KG1 (cell line): ENCODE measurements at regions not wholly inside any gene's neighbourhood (a gene's known extent, or its start where the extent isn't known, plus 50 kb on each side); places are given as distances from the start of the nearest gene placed in this dataset.

Source experiments
- DNase-seq: peaks from one replicate; lab custom pipeline; 2025; lab: John Stamatoyannopoulos, UW

DNA sequence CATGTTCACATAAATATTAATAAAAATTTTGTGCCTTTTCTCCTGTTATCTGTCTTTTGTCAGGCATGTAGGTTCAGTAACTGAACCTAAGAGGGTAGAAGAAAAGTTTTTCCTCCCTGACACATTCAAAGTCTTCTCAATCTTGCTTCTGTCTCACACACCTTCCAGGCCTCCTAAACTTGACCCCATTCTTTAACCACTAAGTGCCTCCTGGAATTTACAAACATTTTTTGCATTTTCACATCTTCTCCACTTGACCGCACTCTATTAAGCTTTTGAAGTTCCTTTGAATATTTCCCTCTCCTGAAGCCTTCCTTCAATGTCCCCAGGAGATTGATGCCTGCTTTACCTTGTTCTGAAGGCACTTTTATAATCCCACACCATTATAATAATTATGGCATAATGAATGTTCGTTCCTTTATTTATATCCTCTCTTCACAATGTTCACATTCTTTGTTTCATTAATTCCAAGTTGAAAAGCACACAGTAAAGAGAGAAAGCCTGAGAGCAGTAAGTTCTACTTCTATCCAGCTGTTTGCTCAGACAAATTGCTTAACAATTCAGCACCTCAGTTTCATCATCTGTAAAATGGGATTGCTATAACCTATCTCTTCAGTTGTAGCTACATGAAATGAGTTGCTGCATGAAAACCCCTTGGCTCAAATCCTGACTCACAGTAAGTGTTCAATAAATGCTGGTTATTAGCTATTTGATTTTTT is 184.8 kb upstream of the KLHL29 start:
- DNase-seq, result no peak

DNA sequence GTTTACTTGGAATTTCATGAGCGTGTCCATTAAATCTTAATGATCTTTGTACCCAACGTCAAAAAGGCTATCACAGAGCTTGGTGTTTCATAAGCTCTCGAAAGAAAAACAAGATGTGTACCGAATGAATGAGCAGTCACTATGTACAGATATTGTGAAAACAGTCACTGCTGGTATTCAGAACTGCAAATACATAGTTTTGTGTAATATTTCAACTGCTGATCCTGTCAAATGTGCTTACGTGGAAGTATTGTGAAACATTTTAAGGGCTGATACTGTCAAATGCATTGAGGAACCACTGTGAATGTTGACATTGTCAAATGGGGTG is 184.2 kb upstream of the KLHL29 start:
- no peak for DNase-seq

DNA sequence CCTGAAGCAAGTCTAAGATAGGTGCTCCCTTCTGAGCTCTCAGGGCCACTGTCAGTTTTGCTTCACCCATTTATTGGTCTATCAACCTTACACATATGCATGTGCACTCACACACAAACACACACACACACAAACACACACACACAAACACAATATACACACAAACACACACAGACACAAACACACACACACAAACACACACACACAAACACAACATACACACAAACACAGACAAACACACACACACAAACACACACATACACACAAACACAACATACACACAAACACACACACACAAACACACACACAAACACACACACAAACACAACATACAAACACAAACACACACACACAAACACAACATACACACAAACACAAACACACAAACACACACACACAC is 181.6 kb upstream of the KLHL29 start:
- DNase-seq, result no peak

- DNase-seq, result no peak
Measured at GRCh38 chr2:23204685-23205242, 180.2 kb upstream of the KLHL29 start.

DNA sequence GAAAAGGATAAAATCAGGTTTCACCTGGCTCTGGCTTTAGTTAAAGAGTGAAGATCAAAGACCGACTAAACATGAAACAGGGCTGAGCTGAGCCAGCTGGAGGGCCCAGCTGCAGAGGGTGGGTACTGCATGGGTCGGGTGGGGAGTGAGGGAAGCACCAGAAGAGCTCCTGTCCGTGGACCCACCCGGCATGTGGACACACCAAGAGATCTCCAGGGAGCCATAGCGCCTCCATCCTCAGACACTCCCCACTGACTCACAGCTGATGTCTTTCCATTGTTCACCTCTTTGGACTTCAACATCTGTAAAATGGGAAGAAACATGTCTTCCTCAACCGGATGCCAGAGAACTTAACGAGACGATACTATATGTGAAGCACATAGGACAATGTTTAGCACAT is 178.3 kb upstream of the KLHL29 start:
- DNase-seq, result no peak

DNA sequence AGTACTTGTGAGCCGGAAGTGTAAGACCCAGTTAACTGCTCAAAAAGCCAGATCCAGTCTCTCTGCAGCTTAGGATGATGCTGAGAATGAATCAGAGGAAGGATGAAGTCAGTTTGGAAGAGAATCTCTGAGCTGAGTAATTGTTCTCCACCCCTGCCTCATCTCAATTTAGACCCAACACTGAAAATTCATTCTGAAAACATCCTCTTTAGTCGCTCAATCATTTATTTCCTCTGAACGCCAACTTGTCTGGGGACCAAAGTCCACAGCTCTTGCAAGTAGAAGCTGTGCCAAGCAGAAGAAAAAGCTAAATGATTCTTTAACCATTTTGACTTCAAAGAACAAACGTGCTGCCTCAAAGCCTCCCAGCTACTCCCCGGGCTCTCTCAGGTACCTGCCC is 177.1 kb upstream of the KLHL29 start:
- DNase-seq, result no peak

GRCh38 chr2:23208339-23208738 is 176.6 kb upstream of the KLHL29 start:
- no peak for DNase-seq

DNA sequence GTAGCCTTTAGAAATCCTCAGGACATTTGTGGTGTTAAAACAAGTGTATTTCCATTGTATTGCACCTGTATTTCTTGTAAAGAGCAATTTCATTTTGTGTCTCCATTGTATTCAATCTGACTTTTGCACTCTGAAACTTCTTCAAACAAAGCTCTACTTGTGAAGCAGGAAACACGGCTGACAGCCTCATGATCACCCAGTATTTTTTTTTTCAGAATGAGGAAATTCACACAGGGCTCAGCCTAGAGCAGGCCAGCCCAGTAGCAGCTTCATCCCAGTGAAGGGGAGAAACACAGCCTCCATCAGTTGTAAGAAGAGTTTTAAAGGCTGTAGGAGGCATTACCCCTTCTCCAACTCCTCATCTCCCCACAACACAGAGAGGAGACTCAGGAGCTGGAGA is 175.9 kb upstream of the KLHL29 start:
- no peak for DNase-seq

- no peak for DNase-seq
Measured at GRCh38 chr2:23211987-23212583, 172.9 kb upstream of the KLHL29 start.

DNA sequence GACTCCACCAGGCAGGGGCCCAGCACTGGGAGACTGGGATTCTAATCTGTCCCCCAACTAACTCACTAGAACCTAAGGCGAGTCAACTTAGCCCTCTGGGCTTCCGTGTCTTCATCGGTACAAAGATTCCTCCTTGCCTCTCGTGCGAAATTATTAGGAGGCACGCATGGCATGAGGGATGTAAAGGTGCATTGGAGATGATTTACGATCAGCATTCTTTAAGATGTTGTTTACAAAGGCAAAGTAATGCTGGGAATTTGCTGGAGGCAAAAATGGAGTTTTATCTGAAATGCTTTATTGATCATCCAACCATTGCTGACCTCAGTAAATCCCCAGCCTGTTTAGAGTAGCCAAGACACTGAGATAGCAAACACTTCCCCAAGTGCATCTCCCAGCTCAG is 171.8 kb upstream of the KLHL29 start:
- DNase-seq, result no peak

DNA sequence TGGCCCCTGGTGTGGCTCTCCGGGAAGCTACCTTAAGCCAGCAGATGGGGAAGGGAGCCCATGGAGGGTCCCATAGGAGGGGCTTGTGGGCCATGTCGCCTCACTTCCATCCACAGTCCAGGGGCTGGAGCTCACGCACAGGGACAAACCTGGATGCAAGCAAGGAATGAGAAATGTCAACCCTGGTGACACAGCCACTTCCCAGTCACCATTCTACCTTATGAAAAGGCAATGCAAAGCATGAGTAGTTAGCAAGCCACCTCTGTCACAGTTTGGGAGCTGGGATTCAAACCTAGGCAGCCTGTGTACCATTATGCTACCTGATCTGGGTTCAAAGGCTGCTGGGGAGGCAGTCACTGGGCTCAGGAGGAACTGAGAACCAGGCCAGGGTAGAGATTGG is 170.0 kb upstream of the KLHL29 start:
- DNase-seq, result no peak

DNA sequence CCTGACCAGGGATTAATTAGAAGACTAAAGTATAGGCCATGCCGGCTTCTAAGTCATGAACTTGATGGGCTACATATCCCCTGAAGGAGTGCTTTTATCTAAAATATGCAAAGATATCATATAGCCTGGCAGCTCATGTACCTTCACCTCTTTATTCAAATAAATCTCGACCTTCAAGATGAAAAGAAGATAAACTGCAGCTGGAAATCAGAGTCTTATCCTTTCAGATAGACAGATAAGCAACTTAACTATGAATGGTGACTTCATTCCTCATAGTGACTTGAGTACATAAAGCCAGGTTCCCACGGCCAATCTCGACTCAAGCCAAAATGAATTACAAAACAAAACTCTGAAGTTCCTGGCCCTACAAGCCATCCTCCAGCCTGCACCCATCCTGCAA is 165.3 kb upstream of the KLHL29 start:
- DNase-seq, result no peak

DNA sequence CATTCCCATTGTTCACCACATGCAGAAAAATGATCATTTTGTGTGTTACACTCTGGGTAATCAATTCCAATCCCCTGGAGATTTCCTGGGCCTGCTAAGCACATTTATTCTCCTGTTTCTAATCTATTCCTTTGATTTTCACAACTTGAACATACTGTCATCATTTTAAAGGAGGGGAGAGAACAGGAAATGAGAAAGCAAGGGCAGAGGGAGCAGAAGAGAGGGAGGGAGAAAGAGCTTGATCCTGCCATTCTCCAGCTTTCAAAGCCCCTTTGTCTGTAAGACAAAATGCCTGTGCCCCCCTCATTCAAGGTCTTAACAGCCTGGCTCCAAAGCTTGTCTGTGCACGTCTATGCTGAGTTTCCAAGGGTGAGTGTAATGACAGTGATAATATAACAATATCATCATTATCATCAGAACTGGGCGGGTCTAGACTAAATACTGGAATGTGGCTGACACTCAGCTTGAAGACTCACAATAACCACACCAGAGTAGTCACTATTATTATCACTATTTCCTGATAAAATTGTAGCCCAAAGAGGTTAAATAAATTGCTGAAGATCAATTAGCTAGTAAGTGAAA is 164.4 kb upstream of the KLHL29 start:
- no peak for DNase-seq

- no peak for DNase-seq
Measured at GRCh38 chr2:23221236-23221635, 163.7 kb upstream of the KLHL29 start.

DNA sequence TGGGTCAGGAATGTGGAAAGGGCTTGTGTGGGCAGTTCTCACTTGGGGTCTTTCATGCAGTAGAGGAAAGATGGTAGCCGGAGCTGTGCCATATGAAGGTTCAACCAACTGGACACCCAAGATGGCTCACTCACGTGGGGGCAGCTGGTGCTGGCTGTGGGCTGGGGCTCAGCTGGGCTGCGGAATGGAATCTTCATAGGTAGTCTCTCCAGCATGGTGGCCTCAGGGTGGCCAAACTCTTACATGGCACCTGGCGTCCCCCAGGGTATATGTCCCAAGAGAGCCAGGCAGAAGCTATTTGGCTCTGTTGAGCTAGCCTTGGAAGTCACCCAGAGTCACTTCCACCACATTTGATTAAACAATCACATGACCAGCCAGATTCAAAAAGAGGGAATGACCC is 163.1 kb upstream of the KLHL29 start:
- no peak for DNase-seq

- no peak for DNase-seq
Measured at GRCh38 chr2:23230885-23231284, 154.1 kb upstream of the KLHL29 start.

GRCh38 chr2:23231865-23232264 is 153.1 kb upstream of the KLHL29 start:
- no peak for DNase-seq

DNA sequence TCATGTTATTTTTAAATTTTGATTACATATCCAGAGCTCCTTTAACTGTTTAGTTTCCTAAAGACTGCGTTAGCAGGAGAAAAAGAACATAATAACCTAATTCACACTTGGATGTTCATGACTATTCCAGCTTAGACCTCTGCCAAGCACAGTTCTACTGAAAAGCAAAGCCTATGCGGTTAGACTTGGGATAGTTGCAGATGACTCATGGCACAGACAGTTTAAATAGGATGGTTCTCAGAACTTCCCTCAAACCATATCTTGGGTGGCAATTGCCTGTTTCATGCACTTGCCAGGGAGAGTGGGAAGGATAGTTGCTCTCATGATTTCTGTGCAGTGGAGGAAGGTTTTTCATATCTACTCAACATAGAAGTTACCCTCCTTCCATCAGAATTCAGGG is 149.7 kb upstream of the KLHL29 start:
- DNase-seq, result no peak

GRCh38 chr2:23235736-23236135 is 149.2 kb upstream of the KLHL29 start:
- DNase-seq, result no peak

DNA sequence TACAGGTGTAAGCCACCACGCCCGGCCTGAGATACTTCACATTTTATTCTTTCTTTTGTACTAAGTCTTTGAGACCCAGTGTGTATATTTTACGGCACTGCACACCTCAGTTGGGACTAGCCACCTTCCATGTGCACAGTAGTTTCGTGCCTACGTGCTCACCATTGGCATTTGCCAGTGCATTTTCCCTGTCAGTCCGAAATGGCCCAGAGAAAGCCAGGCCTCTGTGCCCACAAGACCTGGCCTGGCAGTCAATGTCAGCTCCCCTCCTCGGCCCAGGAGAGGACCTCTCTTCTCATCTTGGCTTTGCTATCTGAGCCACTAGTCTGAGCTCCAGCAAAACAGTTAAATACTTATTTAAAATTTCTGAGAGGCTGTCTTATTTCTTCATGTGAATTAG is 147.8 kb upstream of the KLHL29 start:
- DNase-seq, result no peak

- no peak for DNase-seq
Measured at GRCh38 chr2:23238011-23238657, 146.8 kb upstream of the KLHL29 start.

DNA sequence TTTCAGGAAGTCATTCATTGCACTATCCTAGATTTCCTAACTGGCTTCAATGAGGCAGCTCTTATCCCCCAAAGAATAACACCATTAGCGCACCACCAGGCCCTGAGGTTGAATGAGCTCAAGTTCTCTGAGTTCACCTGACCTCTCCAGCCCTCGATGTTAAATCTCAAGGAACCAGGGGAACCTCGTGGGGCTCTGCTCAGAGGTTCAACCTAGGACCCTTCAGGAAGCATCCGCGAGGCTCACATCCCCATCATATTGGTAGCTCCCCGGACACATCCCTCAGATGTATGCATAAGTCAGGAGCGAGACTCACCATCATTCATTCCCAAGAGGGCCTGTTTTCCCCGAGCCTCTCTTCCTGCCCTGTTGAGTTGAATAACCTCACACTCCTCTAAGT is 145.6 kb upstream of the KLHL29 start:
- DNase-seq, result no peak

DNA sequence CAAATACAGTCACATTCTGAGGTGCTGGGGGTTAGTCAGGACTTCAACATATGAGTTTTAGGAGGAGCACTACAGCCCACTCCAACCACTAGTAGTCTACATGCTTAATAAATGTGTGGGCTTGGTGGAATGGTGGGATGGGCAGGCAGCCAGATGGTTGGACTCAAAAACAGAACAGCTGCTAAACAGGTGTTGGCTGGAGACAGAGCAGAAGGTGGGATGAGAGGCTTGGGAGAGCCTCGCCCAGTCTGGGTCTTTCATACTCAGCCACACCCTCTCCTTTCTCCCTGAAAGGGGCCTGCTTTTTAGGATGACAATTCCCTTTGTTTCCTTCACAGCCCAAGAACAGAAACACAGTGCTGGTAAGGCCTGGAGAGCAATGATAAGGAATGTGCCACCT is 143.9 kb upstream of the KLHL29 start:
- DNase-seq, result no peak
